ENCODE measurements at regions not wholly inside any gene's neighbourhood (a gene's known extent, or its start where the extent isn't known, plus 50 kb on each side); places are given as distances from the start of the nearest gene placed in this dataset.

GRCh38 chr12:107317751-107318555 is 224.6 kb upstream of the CRY1 start:
- no peak for TF ChIP-seq CTCF (IDR thresholded peaks at IDR 0.05)
- Histone ChIP-seq H3K4me3 (peak overlapping the region; percentile 63), H3K27ac (no peak overlapping the region)
- DNase-seq (ENCODE audit: low spot score) = no peak

- TF ChIP-seq CTCF (IDR thresholded peaks at IDR 0.05) = no peak
- DNase-seq (ENCODE audit: low spot score) = no peak
- Histone ChIP-seq H3K27ac (no peak overlapping the region), H3K4me3 (peak overlapping the region; percentile 63)
Observed at GRCh38 chr12:107318556-107318805, 225.1 kb upstream of the CRY1 start.

- Histone ChIP-seq H3K27ac (no peak overlapping the region), H3K4me3 (peak overlapping the region; percentile 63)
- TF ChIP-seq CTCF (IDR thresholded peaks at IDR 0.05) = no peak
- no peak for DNase-seq (ENCODE audit: low spot score)
Observed at GRCh38 chr12:107318806-107319532, 225.6 kb upstream of the CRY1 start.

- peak overlapping the region; percentile 63 for H3K4me3 ChIP-seq
- no peak for DNase-seq (ENCODE audit: low spot score)
- TF ChIP-seq CTCF (IDR thresholded peaks at IDR 0.05) = no peak
- no peak overlapping the region for H3K27ac ChIP-seq
Observed at GRCh38 chr12:107319533-107320032, 226.2 kb upstream of the CRY1 start.

- TF ChIP-seq CTCF (IDR thresholded peaks at IDR 0.05) = no peak
- DNase-seq (ENCODE audit: low spot score) = no peak
- Histone ChIP-seq H3K4me3 (peak overlapping the region; percentile 63), H3K27ac (no peak overlapping the region)
Observed at GRCh38 chr12:107320033-107320928, 226.9 kb upstream of the CRY1 start.

GRCh38 chr12:107320929-107321631 is 227.7 kb upstream of the CRY1 start:
- no peak overlapping the region for H3K27ac ChIP-seq
- H3K4me3 ChIP-seq = peak overlapping the region; percentile 63
- no peak for TF ChIP-seq CTCF (IDR thresholded peaks at IDR 0.05)
- DNase-seq (ENCODE audit: low spot score) = no peak
